ENCODE measurements at regions not wholly inside any gene's neighbourhood (a gene's known extent, or its start where the extent isn't known, plus 50 kb on each side); places are given as distances from the start of the nearest gene placed in this dataset.
"Not testable (repeated sequence)": the region's sequence is repeated elsewhere in the genome, so short reads cannot be mapped to it uniquely, and the experiment has no call there.

DNA sequence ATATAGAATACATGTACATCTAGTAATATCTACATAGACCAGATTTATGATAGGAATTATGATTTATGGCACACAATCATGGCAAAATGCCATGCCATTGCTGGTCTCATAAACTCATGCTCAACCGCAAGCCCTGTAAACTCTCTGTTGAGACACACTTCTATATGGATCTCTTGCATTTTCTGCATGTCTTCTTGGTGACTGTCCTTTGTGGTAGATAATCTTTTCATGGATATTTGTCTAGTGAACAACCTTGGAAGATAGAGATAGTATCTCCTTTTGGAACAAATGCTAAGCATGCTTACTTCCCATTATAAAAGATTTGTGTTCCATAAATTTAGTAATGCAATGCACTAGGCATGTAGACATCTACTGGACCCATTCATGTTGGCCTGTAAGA is 328.0 kb downstream of the NAF1 start:
- no peak for DNase-seq

GRCh38 chr4:162837679-162838078 is 329.0 kb downstream of the NAF1 start:
- no peak for DNase-seq

GRCh38 chr4:162837241-162837640 is 329.4 kb downstream of the NAF1 start:
- DNase-seq = no peak

- no peak for DNase-seq
Observed at GRCh38 chr4:162836773-162837172, 329.9 kb downstream of the NAF1 start.

- DNase-seq = not testable (repeated sequence)
Observed at GRCh38 chr4:162836258-162836657, 330.4 kb downstream of the NAF1 start.

- no peak for DNase-seq
Observed at GRCh38 chr4:162830899-162831298, 335.8 kb downstream of the NAF1 start.

- not testable (repeated sequence) for DNase-seq
Observed at GRCh38 chr4:162817374-162817773, 349.3 kb downstream of the NAF1 start.

- no peak for DNase-seq
Observed at GRCh38 chr4:162804351-162804924, 362.3 kb downstream of the NAF1 start.

DNA sequence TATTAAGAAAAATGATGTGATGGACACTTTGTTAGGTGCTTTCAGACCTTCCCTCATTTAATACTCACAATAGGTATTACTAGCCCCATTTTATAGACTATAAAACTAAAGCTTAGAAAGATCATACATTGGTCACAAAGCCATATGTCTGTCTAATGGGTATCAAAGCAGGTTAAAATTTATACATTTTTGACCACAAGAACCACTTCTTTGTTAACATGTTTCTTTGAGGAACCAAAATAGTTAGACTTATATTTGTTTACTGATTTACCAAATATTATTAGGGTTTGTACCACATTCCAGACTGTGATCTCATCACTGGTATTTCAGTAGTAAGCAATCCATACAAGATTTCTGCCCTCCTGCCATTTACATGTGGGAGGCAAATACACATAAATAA is 363.3 kb downstream of the NAF1 start:
- no peak for DNase-seq

DNA sequence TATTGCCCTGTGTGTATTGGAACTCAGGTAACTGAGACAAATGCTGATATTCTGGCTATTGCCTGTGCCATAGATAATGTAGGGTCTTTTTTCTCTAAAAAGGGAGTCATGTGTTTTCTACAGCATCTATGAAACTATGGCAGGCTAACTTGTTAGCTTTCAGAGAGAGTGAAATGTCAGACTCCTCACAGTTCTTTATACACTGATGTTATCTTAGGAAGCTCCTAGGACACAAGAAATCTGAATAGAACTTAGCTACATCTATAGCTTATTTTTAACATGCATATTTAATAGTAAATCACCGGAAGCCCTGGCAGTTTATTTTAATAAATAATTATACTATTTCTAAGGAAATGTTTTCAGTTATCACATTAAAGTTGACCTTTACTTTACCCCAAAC is 369.6 kb downstream of the NAF1 start:
- DNase-seq = no peak

DNA sequence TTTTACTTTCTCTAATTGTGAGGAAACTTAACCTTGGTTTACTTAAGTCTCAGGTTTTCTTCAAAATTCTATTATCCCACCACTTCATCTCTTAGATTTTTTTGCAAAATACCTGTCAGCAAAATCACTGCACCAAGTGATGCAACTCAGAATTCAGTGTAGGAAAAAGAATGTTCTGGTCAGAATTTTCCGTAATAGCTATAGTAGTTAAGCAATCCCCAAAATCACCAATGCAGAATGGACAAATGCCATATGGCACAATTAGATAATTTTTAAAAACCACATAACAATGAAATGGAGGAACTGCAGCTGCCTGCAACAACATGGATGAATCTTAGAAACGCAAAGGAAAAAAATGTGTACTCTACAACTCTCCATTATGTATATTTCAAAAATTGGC is 373.1 kb downstream of the NAF1 start:
- no peak for DNase-seq

GRCh38 chr4:162793004-162793403 is 373.7 kb downstream of the NAF1 start:
- no peak for DNase-seq

- no peak for DNase-seq
Observed at GRCh38 chr4:162791226-162791625, 375.5 kb downstream of the NAF1 start.

- no peak for DNase-seq
Observed at GRCh38 chr4:162787120-162787519, 379.6 kb downstream of the NAF1 start.

DNA sequence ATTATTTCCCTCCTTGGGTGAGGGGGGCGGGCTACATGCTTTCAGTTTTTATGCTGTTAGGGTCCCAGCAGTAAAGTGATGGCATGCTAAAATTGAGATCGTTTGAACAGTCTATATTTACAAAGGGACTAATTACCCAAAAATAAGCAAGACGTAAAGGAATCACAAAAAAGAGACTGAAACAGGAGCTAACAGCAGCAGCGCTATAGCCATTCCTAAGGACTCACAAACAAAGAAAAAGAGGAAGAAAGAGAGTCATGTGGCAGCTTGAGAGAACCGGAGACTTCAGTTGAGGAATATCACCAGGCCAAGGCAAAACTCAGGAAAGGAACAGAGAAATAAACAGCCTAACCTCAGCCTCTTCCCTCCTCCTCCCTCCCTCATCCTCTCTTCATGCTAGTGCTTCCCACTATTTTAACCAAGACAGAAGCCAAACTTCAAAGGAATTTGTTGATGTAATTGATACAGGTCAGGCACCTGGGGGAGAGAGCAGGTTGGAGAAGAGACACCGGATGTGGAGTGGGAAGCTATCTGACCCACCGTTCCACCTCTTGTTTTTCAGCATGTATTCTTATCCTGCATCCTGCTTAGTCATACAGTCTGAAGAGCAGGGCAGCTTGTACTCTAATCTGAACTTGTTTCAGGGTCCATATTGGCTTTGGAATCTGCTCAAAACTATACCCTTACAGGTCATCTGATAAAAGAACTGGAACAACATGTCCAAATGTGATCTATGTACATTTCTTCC is 383.7 kb downstream of the NAF1 start:
- DNase-seq = no peak

- DNase-seq = no peak
Observed at GRCh38 chr4:162782096-162782777, 384.5 kb downstream of the NAF1 start.

DNA sequence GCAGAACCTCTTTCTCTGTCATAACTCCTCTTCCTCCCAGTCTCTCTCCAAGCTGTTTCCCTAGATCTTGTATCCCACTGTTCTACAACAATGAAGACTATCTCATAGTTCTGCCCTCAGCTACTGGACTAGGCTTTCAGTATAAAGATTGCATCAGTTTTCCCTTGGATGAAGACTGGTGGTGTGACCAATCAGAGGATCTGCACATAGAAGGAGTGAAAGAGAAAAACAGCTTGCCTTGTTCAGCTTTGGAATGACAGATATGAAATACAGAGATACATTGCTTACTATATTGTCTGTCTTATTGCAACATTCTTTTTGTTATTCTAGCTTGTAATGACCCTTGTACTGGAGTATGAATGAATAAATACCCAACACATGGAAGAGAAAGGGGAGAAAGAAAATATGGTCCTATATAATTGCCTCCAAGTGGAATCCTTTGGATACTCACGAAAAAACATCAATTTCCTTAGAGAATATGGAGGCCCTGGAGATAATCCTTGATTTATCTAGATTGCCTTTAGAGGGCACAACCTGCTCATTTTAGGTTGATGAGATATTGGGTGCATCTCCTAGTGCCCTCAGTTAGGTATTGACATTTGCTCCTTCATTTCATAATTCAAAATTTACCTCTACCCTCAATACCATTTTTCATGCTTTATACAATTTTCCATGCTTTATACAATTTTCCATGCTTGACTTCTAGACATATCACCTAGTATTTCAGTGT is 395.8 kb downstream of the NAF1 start:
- no peak for DNase-seq

- no peak for DNase-seq
Observed at GRCh38 chr4:162767083-162767482, 399.6 kb downstream of the NAF1 start.

GRCh38 chr4:162761965-162762364 is 404.7 kb downstream of the NAF1 start:
- DNase-seq = no peak

DNA sequence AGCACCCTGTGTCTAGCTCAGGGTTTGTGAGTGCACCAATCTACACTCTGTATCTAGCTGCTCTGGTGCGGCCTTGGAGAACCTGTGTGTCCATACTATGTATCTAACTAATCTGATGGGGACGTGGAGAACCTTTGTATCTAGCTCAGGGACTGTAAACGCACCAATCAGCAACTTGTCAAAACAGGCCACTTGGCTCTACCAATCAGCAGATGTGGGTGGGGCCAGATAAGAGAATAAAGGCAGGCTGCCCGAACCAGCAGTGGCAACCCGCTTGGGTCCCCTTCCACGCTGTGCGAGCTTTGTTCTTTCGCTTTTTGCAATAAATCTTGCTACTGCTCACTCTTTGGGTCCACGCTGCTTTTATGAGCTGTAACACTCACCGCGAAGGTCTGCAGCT is 426.5 kb downstream of the NAF1 start:
- DNase-seq = not testable (repeated sequence)

GRCh38 chr4:162739596-162739995 is 427.1 kb downstream of the NAF1 start:
- DNase-seq = not testable (repeated sequence)

DNA sequence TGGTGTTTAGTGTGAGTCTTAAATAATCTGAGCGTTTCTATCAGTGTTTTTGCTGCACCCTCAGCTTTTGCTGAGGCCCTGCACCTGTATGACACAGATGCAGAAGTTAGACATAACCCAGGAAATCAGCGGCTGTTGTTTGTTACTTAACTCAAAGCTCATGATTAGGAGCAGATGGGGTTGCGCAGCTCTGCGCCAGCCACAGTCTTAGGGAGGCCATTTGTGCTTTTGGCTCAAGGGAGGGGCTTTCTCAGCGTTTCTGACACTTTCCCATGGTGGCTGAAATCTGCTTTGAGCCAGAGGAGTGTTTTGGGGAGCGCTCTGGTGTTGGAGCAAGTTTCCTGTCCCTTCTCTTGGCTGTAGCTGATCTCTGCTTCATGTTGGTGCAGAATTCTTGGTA is 433.8 kb downstream of the NAF1 start:
- DNase-seq = no peak

GRCh38 chr4:162727766-162728165 is 438.9 kb downstream of the NAF1 start:
- no peak for DNase-seq

DNA sequence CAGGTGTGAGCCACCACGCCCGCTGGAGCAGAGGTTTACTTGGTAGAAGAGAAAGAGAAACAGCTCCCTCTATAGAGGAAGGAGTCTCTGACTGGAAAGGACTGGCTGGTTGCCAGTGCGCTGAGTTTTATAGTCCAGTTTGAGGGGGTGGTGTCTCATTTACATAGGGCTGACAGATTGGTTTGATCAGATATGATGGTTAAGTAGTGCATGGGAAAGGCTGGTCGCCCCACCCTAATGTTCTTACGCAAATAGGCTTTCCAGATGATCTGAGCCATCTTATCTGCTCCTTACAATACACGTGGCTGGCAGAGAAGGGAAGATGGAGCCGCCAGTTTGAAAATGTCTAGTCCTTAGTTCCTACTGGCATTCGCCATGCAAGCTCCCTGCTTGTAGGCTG is 439.5 kb downstream of the NAF1 start:
- DNase-seq = no peak

All from stimulated activated CD4-positive, alpha-beta T cell treated with anti-CD3 and anti-CD28 coated beads, Interleukin-2, amount 100 ng/mL, for 24 hours (primary cell).